ENCODE measurements at regions not wholly inside any gene's neighbourhood (a gene's known extent, or its start where the extent isn't known, plus 50 kb on each side); places are given as distances from the start of the nearest gene placed in this dataset.

GRCh38 chr1:57530206-57530910 lies 106.5 kb upstream of the DAB1 start:
- no peak for DNase-seq

- DNase-seq = no peak
Measured at GRCh38 chr1:57522575-57522974, 98.7 kb upstream of the DAB1 start.

- no peak for DNase-seq
Measured at GRCh38 chr1:57520743-57521515, 97.1 kb upstream of the DAB1 start.

GRCh38 chr1:57518496-57518895 lies 94.6 kb upstream of the DAB1 start:
- no peak for DNase-seq

- no peak for DNase-seq
Measured at GRCh38 chr1:57517587-57518374, 93.9 kb upstream of the DAB1 start.

- DNase-seq = no peak
Measured at GRCh38 chr1:57512386-57512785, 88.5 kb upstream of the DAB1 start.

GRCh38 chr1:57506941-57507340 lies 83.1 kb upstream of the DAB1 start:
- DNase-seq = no peak

- no peak for DNase-seq
Measured at GRCh38 chr1:57503337-57503736, 79.5 kb upstream of the DAB1 start.

- DNase-seq = no peak
Measured at GRCh38 chr1:57500136-57500830, 76.4 kb upstream of the DAB1 start.

- DNase-seq = no peak
Measured at GRCh38 chr1:57494530-57495079, 70.7 kb upstream of the DAB1 start.

GRCh38 chr1:57492586-57493226 lies 68.8 kb upstream of the DAB1 start:
- DNase-seq = no peak

- peak; percentile 12 for DNase-seq
Measured at GRCh38 chr1:57489358-57490036, 65.6 kb upstream of the DAB1 start.

- peak; percentile 58 for DNase-seq
Measured at GRCh38 chr1:57485643-57486042, 61.8 kb upstream of the DAB1 start.

GRCh38 chr1:57483954-57484353 lies 60.1 kb upstream of the DAB1 start:
- no peak for DNase-seq

GRCh38 chr1:57479471-57479870 lies 55.6 kb upstream of the DAB1 start:
- DNase-seq = no peak

- DNase-seq = no peak
Measured at GRCh38 chr1:57475366-57475765, 51.5 kb upstream of the DAB1 start.

GRCh38 chr1:57474137-57474750 lies 50.4 kb upstream of the DAB1 start:
- DNase-seq = no peak
